Activated B cell treated with CpG ODN at 0.5 μM for 24 hours (primary cell): ENCODE measurements at regions not wholly inside any gene's neighbourhood (a gene's known extent, or its start where the extent isn't known, plus 50 kb on each side); places are given as distances from the start of the nearest gene placed in this dataset.
"Not testable (repeated sequence)": the region's sequence is repeated elsewhere in the genome, so short reads cannot be mapped to it uniquely, and the experiment has no call there.

Experiments used
- ATAC-seq: fragments of 200-7000 bp; cut with Tn5 transposase; one replicate; pipeline ENCODE4 v1.10.0; 2021; ENCODE audit warnings: low read depth, mild to moderate bottlenecking, moderate library complexity
- CTCF ChIA-PET: fragments of 350-600 bp; sonication (Branson Sonifier 250); formaldehyde crosslinking; loops from one replicate; lab custom pipeline; 2021; ENCODE audit warnings: antibody characterized with exemption; lab: Charles Lee
- POLR2A ChIA-PET: fragments of 350-600 bp; sonication (Branson Sonifier 250); formaldehyde crosslinking; loops from one replicate; lab custom pipeline; 2021; ENCODE audit warnings: antibody characterized with exemption; lab: Charles Lee
- DNase-seq: peaks from one replicate; pipeline ENCODE4 v3.0.0; 2022
- H3K27ac Mint-ChIP-seq: one replicate; pipeline ENCODE4 v1.8.0; 2020; ENCODE audit warnings: mixed read lengths
- H3K27me3 Mint-ChIP-seq: one replicate; pipeline ENCODE4 v1.8.0; 2021; ENCODE audit warnings: mixed read lengths
- H3K36me3 Mint-ChIP-seq: one replicate; pipeline ENCODE4 v1.8.0; 2021; ENCODE audit warnings: low read depth, mixed read lengths
- H3K4me1 Mint-ChIP-seq: one replicate; pipeline ENCODE4 v1.8.0; 2021; ENCODE audit warnings: mixed read lengths
- H3K4me3 Mint-ChIP-seq: one replicate; pipeline ENCODE4 v1.8.0; 2020; ENCODE audit warnings: mild to moderate bottlenecking, mixed read lengths
- H3K9me3 Mint-ChIP-seq: one replicate; pipeline ENCODE4 v1.8.0; 2020; ENCODE audit warnings: mixed read lengths
- intact Hi-C: fragments of 100-400 bp; cut with micrococcal nuclease; formaldehyde crosslinking; loops from one replicate; pipeline ENCODE4 v1.15.1; 2024
- TF ChIP-seq, protein P1 (sequence below): fragments of 200-600 bp; IDR thresholded peaks from one replicate; pipeline ENCODE4 v1.8.0; 2022; ENCODE audit warnings: antibody characterized with exemption, mild to moderate bottlenecking

DNA sequence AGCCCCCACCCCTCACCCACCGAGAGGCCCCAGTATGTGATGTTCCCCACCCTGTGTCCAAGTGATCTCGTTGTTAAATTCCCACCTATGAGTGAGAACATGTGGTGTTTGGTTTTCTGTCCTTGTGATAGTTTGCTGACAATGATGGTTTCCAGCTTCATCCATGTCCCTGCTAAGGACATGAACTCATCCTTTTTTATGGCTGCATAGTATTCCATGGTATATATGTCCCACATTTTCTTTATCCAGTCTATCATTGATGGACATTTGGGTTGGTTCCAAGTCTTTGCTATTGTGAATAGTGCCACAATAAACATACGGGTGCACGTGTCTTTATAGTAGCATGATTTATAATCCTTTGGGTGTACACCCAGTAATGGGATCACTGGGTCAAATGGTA, 79.2 kb downstream of the PXDC1 start:
- ATAC-seq, H3K36me3 Mint-ChIP-seq, H3K4me1 Mint-ChIP-seq, CTCF ChIA-PET, H3K4me3 Mint-ChIP-seq, POLR2A ChIA-PET, DNase-seq, intact Hi-C loops, H3K27ac Mint-ChIP-seq: not testable (repeated sequence)
- Mint-ChIP-seq H3K27me3 (peaks cover 21% of the 10 kb centered on the region), H3K9me3 (peaks cover 12% of the 10 kb centered on the region)

DNA sequence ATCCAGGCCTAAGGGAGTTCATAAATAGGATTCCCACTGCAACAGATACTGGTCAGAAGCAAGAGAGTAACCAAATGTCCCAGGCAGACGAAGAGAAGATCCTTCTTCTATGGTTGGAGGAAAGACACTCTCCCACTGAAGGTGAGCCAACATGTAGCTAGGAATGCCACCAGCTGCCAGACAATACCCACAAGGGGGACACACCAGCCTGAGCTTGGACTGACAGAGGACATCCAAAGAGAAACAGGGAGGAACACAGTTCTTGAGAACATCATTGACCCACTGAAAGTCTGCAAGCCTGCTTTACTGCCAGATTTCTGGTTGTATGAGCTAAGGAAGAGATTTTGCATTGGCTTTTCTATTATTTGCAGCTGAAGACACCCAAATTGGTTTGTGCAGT, 80.1 kb downstream of the PXDC1 start:
- no peak overlapping the region for H3K4me3 Mint-ChIP-seq
- ChIA-PET POLR2A (no interaction called here), CTCF (no interaction called here)
- TF ChIP-seq, protein P1, sequence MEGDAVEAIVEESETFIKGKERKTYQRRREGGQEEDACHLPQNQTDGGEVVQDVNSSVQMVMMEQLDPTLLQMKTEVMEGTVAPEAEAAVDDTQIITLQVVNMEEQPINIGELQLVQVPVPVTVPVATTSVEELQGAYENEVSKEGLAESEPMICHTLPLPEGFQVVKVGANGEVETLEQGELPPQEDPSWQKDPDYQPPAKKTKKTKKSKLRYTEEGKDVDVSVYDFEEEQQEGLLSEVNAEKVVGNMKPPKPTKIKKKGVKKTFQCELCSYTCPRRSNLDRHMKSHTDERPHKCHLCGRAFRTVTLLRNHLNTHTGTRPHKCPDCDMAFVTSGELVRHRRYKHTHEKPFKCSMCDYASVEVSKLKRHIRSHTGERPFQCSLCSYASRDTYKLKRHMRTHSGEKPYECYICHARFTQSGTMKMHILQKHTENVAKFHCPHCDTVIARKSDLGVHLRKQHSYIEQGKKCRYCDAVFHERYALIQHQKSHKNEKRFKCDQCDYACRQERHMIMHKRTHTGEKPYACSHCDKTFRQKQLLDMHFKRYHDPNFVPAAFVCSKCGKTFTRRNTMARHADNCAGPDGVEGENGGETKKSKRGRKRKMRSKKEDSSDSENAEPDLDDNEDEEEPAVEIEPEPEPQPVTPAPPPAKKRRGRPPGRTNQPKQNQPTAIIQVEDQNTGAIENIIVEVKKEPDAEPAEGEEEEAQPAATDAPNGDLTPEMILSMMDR = no peak
- ATAC-seq (no peak), DNase-seq (no peak)
- intact Hi-C loops = no loop called here
- peaks cover 13% of the 10 kb centered on the region for H3K27me3 Mint-ChIP-seq
- H3K4me1 Mint-ChIP-seq = no peaks in the 10 kb centered on the region
- H3K36me3 Mint-ChIP-seq = no peaks in the 10 kb centered on the region
- no peak overlapping the region for H3K27ac Mint-ChIP-seq
- H3K9me3 Mint-ChIP-seq = peaks cover 11% of the 10 kb centered on the region

DNA sequence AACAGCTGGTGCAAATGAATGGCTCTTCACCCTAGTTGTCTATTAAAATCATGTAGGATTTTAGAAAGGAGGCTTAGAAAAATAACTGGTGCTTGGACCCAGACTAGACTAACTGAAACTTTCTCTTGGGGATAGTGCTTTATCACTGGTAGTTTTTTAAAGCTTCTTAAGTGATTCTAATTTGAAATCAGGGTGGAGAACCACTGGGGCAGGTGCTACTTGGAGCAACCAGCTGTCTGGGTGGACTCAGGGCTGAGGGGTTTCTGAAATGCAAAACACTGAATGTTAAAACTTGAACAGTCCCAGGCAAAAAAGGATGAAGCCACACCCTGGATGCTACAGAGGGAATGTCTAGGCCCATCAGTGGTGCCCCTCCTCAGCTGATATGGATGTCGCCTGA, 81.2 kb downstream of the PXDC1 start:
- Mint-ChIP-seq H3K9me3 (peaks cover 11% of the 10 kb centered on the region), H3K27ac (no peak overlapping the region), H3K4me1 (no peaks in the 10 kb centered on the region), H3K27me3 (peaks cover 12% of the 10 kb centered on the region), H3K4me3 (no peak overlapping the region), H3K36me3 (no peaks in the 10 kb centered on the region)
- POLR2A ChIA-PET = no interaction called here
- CTCF ChIA-PET = no interaction called here
- intact Hi-C loops = no loop called here
- TF ChIP-seq, protein P1 = no peak
- DNase-seq (no peak), ATAC-seq (no peak)

DNA sequence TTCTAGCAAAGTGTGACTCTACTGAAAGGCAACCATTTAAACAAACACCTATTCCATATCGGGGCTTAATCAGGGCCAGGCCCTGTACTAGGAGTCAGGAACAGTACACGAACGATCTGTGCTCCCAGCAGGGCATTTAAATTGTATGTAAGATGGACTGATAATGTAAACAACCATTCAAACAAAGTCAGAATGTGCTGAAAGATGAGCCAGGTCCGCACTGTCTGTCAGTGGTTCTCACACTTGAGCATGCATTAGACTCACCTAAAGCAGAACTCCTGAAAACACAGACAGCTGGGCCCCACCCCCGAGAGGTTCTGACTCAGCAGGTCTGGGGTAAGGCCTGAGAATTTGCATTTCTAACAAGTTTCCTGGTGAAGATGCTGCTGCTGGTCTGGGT, 81.6 kb downstream of the PXDC1 start:
- Mint-ChIP-seq H3K4me1 (no peaks in the 10 kb centered on the region), H3K27me3 (peaks cover 11% of the 10 kb centered on the region), H3K27ac (no peak overlapping the region), H3K36me3 (no peaks in the 10 kb centered on the region), H3K4me3 (no peak overlapping the region), H3K9me3 (peaks cover 11% of the 10 kb centered on the region)
- no peak for ATAC-seq
- CTCF ChIA-PET = no interaction called here
- POLR2A ChIA-PET = no interaction called here
- TF ChIP-seq, protein P1 = no peak
- DNase-seq = no peak
- intact Hi-C loops = no loop called here

DNA sequence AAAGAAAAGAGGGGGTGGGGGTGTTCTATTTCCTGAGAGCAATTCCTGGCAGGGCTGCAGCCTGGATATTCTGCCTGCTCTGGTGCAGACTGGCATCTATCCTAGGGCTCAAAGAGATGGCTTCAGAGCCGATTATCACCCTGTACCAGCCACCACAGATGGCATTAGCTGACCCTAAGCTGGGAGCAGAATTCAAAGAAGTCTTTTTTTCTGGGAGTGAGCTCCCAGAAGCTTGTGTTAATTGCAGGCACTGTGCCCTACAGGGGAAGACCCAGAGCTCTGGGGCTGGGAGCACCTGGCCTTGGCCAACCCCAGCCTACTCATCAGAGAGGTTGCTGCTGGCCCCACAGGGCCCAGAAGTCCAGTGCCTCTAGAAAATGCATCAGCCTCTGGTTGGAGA, 85.9 kb downstream of the PXDC1 start:
- no peaks in the 10 kb centered on the region for H3K36me3 Mint-ChIP-seq
- peaks cover 17% of the 10 kb centered on the region for H3K27me3 Mint-ChIP-seq
- H3K4me1 Mint-ChIP-seq = no peaks in the 10 kb centered on the region
- no peak for ATAC-seq
- ChIA-PET POLR2A (no interaction called here), CTCF (no interaction called here)
- no peak overlapping the region for H3K27ac Mint-ChIP-seq
- H3K4me3 Mint-ChIP-seq = no peak overlapping the region
- intact Hi-C loops = no loop called here
- no peak for DNase-seq
- TF ChIP-seq, protein P1 = no peak
- H3K9me3 Mint-ChIP-seq = peaks cover 9% of the 10 kb centered on the region

DNA sequence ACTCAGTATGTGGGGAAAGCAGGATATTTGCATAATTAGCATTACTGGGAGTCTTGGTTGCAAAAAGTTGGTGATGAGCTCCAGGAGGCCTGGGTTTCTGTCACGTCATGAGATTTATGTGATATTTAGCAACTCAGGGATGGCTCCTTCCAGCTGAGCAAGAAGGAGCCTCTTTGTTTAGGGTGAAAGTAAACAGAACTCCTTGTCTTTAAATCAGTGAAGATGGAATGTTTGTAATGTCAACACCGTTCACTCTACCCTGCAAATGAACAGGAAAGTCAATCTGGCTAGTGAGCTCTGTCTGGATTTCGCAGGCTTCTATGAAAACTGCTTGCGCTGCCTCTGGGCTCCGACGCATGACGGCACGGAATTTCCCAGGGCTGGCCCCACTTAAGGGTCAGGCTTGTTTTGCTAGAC, 86.9 kb downstream of the PXDC1 start:
- H3K9me3 Mint-ChIP-seq = peaks cover 9% of the 10 kb centered on the region
- POLR2A ChIA-PET = no interaction called here
- intact Hi-C loops = no loop called here
- no peaks in the 10 kb centered on the region for H3K36me3 Mint-ChIP-seq
- H3K27me3 Mint-ChIP-seq = peaks cover 17% of the 10 kb centered on the region
- H3K4me1 Mint-ChIP-seq = no peaks in the 10 kb centered on the region
- TF ChIP-seq, protein P1 = no peak
- DNase-seq = no peak
- no peak overlapping the region for H3K27ac Mint-ChIP-seq
- no peak overlapping the region for H3K4me3 Mint-ChIP-seq
- CTCF ChIA-PET = no interaction called here
- ATAC-seq = no peak
